ENCODE measurements at regions not wholly inside any gene's neighbourhood (a gene's known extent, or its start where the extent isn't known, plus 50 kb on each side); places are given as distances from the start of the nearest gene placed in this dataset.

- no peak for DNase-seq
- Histone ChIP-seq H3K36me3 (no peaks in the 10 kb centered on the region), H3K4me1 (peaks cover 0 to 10% (median 0%) of the 10 kb centered on the region in 3 donors), H3K27me3 (no peaks in the 10 kb centered on the region), H3K9me3 (no peaks in the 10 kb centered on the region), H3K27ac (no peak overlapping the region), H3K4me3 (no peak overlapping the region)
- intact Hi-C loops (cut with DNase I), result no loop called here
- 31 to 36% methylated on average over 2 of the region's 2 CpGs for WGBS, 2 donors
- TF ChIP-seq, protein P1, sequence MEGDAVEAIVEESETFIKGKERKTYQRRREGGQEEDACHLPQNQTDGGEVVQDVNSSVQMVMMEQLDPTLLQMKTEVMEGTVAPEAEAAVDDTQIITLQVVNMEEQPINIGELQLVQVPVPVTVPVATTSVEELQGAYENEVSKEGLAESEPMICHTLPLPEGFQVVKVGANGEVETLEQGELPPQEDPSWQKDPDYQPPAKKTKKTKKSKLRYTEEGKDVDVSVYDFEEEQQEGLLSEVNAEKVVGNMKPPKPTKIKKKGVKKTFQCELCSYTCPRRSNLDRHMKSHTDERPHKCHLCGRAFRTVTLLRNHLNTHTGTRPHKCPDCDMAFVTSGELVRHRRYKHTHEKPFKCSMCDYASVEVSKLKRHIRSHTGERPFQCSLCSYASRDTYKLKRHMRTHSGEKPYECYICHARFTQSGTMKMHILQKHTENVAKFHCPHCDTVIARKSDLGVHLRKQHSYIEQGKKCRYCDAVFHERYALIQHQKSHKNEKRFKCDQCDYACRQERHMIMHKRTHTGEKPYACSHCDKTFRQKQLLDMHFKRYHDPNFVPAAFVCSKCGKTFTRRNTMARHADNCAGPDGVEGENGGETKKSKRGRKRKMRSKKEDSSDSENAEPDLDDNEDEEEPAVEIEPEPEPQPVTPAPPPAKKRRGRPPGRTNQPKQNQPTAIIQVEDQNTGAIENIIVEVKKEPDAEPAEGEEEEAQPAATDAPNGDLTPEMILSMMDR (IDR thresholded peaks at IDR 0.05), result no peak
- TF ChIP-seq POLR2A (IDR thresholded peaks at IDR 0.05), result no peak
These were observed 80.8 kb upstream of the JUN start for GRCh38 chr1:58864654-58865053.

DNA sequence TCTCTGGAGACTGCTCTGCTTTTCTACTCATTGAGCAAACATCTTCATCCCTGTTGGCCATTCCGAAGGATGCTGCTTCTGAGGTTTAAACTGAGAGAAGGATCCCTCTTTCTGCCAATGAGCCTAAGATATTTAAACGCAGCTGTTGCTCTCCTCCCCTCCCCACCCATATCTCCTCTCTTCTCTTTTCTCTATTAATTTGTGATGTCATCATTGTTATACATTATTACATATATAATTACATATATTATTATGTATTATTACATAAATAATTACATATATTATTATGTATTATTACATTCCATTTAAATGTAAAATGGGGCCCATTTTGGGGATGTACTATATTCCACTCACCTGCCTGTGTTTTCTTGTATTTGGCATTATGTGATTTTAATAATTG lies 82.7 kb upstream of the JUN start:
- 90 to 94% methylated on average over 2 of the region's 2 CpGs for whole genome bisulfite sequencing, 2 donors
- no peak overlapping the region for H3K27ac ChIP-seq
- intact Hi-C loops (cut with DNase I), result no loop called here

DNA sequence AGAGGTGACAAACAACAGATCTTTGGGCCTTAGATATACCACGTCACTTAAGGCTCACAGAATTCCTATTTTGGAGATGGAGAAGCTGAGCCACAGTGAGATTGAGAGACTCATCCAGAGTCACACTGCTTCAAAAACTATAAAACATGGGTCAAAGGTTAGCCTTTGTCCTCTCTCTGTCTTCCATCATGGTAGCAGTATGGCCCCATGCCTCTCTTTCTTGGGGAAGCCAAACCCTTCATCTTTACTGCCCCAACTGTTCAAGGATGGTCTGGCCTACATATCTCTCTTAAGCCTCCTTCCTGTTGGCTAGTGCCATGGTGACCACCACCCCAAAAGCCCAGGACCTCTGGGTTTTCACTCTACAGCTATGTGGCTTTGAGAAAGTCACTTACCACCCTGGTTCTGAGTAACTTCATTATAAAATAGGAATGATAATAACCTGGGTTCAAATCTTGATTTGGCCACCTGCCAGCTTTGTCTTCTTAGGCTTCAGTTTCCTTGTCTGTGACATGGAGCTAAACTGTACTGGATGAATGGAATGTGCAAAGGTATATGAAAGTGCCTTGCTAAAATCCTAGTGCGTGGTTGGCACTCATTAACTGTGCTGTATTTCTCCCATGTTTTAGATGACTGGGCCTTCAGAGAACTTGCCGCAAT lies 85.9 kb upstream of the JUN start:
- Histone ChIP-seq H3K27me3 (no peaks in the 10 kb centered on the region), H3K4me3 (no peak overlapping the region), H3K9me3 (no peaks in the 10 kb centered on the region), H3K36me3 (no peaks in the 10 kb centered on the region), H3K27ac (no peak overlapping the region), H3K4me1 (peaks cover 5 to 10% (median 6%) of the 10 kb centered on the region in 3 donors)
- WGBS, 2 donors, result 90 to 96% methylated on average over 3 of the region's 3 CpGs
- TF ChIP-seq POLR2A (IDR thresholded peaks at IDR 0.05), result no peak
- TF ChIP-seq, protein P1 (IDR thresholded peaks at IDR 0.05), result no peak
- DNase-seq, result no peak
- intact Hi-C loops (cut with DNase I), result no loop called here

More for the DNA sequence above, 82.7 kb upstream of the JUN start:
- Histone ChIP-seq H3K9me3 (no peaks in the 10 kb centered on the region), H3K4me3 (no peak overlapping the region), H3K4me1 (peaks cover 0 to 6% (median 0%) of the 10 kb centered on the region in 3 donors), H3K36me3 (no peaks in the 10 kb centered on the region), H3K27me3 (no peaks in the 10 kb centered on the region)
- TF ChIP-seq, protein P1 (IDR thresholded peaks at IDR 0.05), result no peak
- no peak for TF ChIP-seq POLR2A (IDR thresholded peaks at IDR 0.05)
- DNase-seq, result no peak

DNA sequence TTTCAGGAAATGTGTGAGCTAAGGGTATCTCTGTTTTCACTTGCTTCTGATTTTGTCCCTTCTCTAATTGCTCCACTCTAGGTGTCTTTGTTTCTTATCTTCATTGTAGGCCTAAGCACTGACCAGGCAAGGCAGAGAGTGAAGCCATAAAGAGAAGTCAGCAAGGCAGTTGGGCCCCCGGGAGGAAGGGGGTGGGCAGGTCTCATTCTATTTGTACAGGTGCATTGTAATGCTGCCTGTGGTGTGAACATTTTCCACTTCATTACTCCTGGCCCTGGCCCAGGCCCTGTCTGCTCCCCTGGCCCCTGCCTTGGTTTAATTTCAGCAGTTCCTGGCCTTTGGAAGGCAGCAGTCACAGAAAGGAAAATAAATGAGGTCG lies 86.4 kb upstream of the JUN start:
- TF ChIP-seq POLR2A (IDR thresholded peaks at IDR 0.05), result no peak
- TF ChIP-seq, protein P1 (IDR thresholded peaks at IDR 0.05), result no peak
- no peak overlapping the region for H3K4me3 ChIP-seq
- no peaks in the 10 kb centered on the region for H3K27me3 ChIP-seq
- no peaks in the 10 kb centered on the region for H3K9me3 ChIP-seq
- no peak for DNase-seq
- 61 to 63% methylated on average over 1 to 2 of the region's 2 CpGs for WGBS, 2 donors
- no peaks in the 10 kb centered on the region for H3K36me3 ChIP-seq
- no peak overlapping the region for H3K27ac ChIP-seq
- H3K4me1 ChIP-seq, result peaks cover 7 to 15% (median 11%) of the 10 kb centered on the region in 3 donors
- intact Hi-C loops (cut with DNase I), result no loop called here

DNA sequence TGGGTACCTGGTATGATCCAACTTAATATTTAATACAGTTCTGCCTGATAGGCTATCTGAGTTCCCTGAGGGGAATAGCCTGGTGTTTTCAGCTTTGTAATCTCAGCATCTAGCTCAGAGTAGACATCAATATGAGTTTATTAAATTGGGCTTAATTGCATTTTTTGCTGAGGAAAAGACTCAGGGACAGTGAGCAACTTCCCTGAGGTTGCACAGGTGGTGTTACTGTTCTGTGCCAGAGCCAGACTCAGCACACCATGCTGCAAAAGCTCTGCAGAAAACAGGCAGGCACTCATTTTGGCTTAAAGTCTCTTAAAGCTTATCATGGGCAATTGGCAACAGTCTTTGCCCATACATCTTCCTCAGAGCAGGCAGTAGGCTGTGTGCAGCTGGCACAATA lies 90.5 kb upstream of the JUN start:
- intact Hi-C loops (cut with DNase I), result no loop called here
- no peak for TF ChIP-seq POLR2A (IDR thresholded peaks at IDR 0.05)
- TF ChIP-seq, protein P1 (IDR thresholded peaks at IDR 0.05), result no peak
- H3K4me3 ChIP-seq, result no peak overlapping the region

More for the DNA sequence above, 90.5 kb upstream of the JUN start:
- peaks cover 7 to 24% (median 13%) of the 10 kb centered on the region in 3 donors for H3K4me1 ChIP-seq
- no peaks in the 10 kb centered on the region for H3K9me3 ChIP-seq
- peak overlapping the region in 3 of 4 donors; percentile 48 to 63 (median 63) for H3K27ac ChIP-seq
- no peak for DNase-seq
- no peaks in the 10 kb centered on the region for H3K36me3 ChIP-seq
- H3K27me3 ChIP-seq, result no peaks in the 10 kb centered on the region
